D721Med (cell line): ENCODE measurements at regions not wholly inside any gene's neighbourhood (a gene's known extent, or its start where the extent isn't known, plus 50 kb on each side); places are given as distances from the start of the nearest gene placed in this dataset.
"Not testable (repeated sequence)": the region's sequence is repeated elsewhere in the genome, so short reads cannot be mapped to it uniquely, and the experiment has no call there.

ENCODE experiments used
- DNase-seq: peaks from one replicate; pipeline ENCODE4 v3.0.0; 2011; ENCODE audit warnings: low spot score; ENCODE audit not compliant: insufficient read length
- FAIRE-seq: peaks from 2 replicates; lab custom pipeline; 2011; peaks lifted over from hg19 to GRCh38; lab: Jason Lieb, UNC
- CTCF ChIP-seq: IDR thresholded peaks from 2 replicates; pipeline ENCODE4 v1.5.1; 2012; ENCODE audit warnings: mild to moderate bottlenecking, control low read depth; ENCODE audit not compliant: insufficient read depth; ENCODE audit errors: missing control alignments

GRCh38 chr6:50899306-50899870 lies 80.7 kb downstream of the TFAP2B start:
- FAIRE-seq (no peak), DNase-seq (no peak)
- no peak for TF ChIP-seq CTCF

GRCh38 chr6:50902260-50902659 lies 83.6 kb downstream of the TFAP2B start:
- no peak for TF ChIP-seq CTCF
- DNase-seq: no peak
- no peak for FAIRE-seq

DNA sequence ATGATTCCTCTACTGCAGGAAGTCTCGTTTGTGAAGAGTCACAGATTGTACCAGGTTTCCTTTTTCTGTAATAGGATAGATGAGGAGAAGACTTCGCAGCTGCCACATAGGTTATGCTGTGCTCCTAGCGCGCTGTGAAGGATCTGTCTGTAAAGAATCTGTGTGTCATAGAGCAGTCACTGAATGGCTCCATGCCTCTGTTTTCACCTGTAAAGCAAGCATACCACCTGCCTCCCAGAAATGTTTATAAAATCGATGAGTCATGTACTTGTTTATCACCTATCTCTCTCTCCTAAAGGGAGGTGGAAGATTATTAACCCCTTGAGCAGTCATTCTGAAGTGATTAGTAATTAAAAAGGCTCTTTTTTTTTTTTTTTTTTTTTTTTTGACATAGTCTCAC lies 86.6 kb downstream of the TFAP2B start:
- no peak for TF ChIP-seq CTCF
- DNase-seq (no peak), FAIRE-seq (no peak)

GRCh38 chr6:50907565-50907964 lies 88.9 kb downstream of the TFAP2B start:
- no peak for DNase-seq

GRCh38 chr6:50913105-50913770 lies 94.6 kb downstream of the TFAP2B start:
- no peak for FAIRE-seq
- no peak for TF ChIP-seq CTCF
- no peak for DNase-seq

More at GRCh38 chr6:50907565-50907964, 88.9 kb downstream of the TFAP2B start:
- FAIRE-seq: no peak
- no peak for TF ChIP-seq CTCF

DNA sequence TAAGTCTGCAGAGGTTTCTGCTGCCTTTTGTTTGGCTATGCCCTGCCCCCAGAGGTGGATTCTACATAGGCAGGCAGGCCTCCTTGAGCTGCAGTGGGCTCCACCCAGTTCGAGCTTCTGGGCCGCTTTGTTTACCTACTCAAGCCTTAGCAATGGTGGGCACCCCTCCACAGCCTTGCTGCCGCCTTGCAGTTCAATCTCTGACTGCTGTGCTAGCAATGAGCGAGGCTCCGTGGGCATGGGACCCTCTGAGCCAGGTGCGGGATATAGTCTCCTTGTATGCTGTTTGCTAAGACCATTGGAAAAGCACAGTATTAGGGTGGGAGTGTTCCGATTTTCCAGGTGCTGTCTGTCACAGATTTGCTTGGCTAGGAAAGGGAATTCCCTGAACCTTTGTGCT lies 102.7 kb downstream of the TFAP2B start:
- FAIRE-seq, DNase-seq: not testable (repeated sequence)

DNA sequence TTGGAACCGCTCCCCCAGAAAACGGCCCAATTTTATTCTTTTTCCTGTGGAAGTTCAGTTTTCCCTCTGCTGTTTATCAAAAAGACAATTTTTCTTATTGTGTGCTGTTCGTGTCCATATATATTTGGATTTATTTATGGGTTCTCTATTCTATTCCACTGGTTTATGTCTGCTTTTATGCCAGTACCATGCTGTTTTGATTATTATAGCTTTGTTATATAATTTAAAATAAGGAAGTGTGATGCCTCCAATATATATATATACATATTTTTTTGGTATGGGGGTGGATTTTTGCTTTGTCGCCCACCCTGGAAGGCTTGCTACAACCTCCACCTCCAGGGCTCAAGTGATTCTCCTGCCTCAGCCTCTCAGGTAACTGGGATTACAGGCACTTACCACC lies 103.3 kb downstream of the TFAP2B start:
- DNase-seq (no peak), FAIRE-seq (no peak)
- TF ChIP-seq CTCF: no peak
